Embryonic facial prominence (tissue), 1 donor: ENCODE measurements at regions not wholly inside any gene's neighbourhood (a gene's known extent, or its start where the extent isn't known, plus 50 kb on each side); places are given as distances from the start of the nearest gene placed in this dataset.
"Not testable (repeated sequence)": the region's sequence is repeated elsewhere in the genome, so short reads cannot be mapped to it uniquely, and the experiment has no call there.

Experiments
- DNase-seq: peaks from one replicate; pipeline ENCODE4 v3.0.0-alpha.2; 2016; ENCODE audit errors: extremely low spot score

GRCh38 chr5:126096442-126097006 is 326.7 kb upstream of the GRAMD2B start:
- DNase-seq: no peak

GRCh38 chr5:126097876-126098275 is 325.3 kb upstream of the GRAMD2B start:
- no peak for DNase-seq

- no peak for DNase-seq
These were observed 324.7 kb upstream of the GRAMD2B start for GRCh38 chr5:126098330-126099017.

GRCh38 chr5:126099077-126099476 is 324.1 kb upstream of the GRAMD2B start:
- DNase-seq: no peak

- no peak for DNase-seq
These were observed 322.4 kb upstream of the GRAMD2B start for GRCh38 chr5:126100767-126101166.

- no peak for DNase-seq
These were observed 321.3 kb upstream of the GRAMD2B start for GRCh38 chr5:126101901-126102300.

GRCh38 chr5:126103050-126103449 is 320.2 kb upstream of the GRAMD2B start:
- DNase-seq: no peak

GRCh38 chr5:126103868-126104267 is 319.3 kb upstream of the GRAMD2B start:
- no peak for DNase-seq

- DNase-seq: no peak
These were observed 318.9 kb upstream of the GRAMD2B start for GRCh38 chr5:126104341-126104740.

GRCh38 chr5:126104951-126105350 is 318.3 kb upstream of the GRAMD2B start:
- no peak for DNase-seq

GRCh38 chr5:126106029-126106428 is 317.2 kb upstream of the GRAMD2B start:
- DNase-seq: no peak

- no peak for DNase-seq
These were observed 315.8 kb upstream of the GRAMD2B start for GRCh38 chr5:126107381-126107780.

GRCh38 chr5:126108470-126108869 is 314.7 kb upstream of the GRAMD2B start:
- DNase-seq: no peak

- no peak for DNase-seq
These were observed 308.1 kb upstream of the GRAMD2B start for GRCh38 chr5:126115059-126115629.

GRCh38 chr5:126117044-126117443 is 306.2 kb upstream of the GRAMD2B start:
- DNase-seq: no peak

GRCh38 chr5:126119887-126120442 is 303.2 kb upstream of the GRAMD2B start:
- no peak for DNase-seq

GRCh38 chr5:126120939-126121338 is 302.3 kb upstream of the GRAMD2B start:
- DNase-seq: no peak

- no peak for DNase-seq
These were observed 300.3 kb upstream of the GRAMD2B start for GRCh38 chr5:126122942-126123341.

GRCh38 chr5:126124706-126125345 is 298.4 kb upstream of the GRAMD2B start:
- DNase-seq: no peak

- DNase-seq: no peak
These were observed 297.8 kb upstream of the GRAMD2B start for GRCh38 chr5:126125407-126125806.

GRCh38 chr5:126126574-126126973 is 296.6 kb upstream of the GRAMD2B start:
- no peak for DNase-seq

GRCh38 chr5:126127371-126127770 is 295.8 kb upstream of the GRAMD2B start:
- not testable (repeated sequence) for DNase-seq

GRCh38 chr5:126129431-126129830 is 293.8 kb upstream of the GRAMD2B start:
- DNase-seq: no peak
